ENCODE measurements at regions not wholly inside any gene's neighbourhood (a gene's known extent, or its start where the extent isn't known, plus 50 kb on each side); places are given as distances from the start of the nearest gene placed in this dataset.

- TF ChIP-seq POLR2A (IDR thresholded peaks at IDR 0.05; ENCODE audit: low read depth, low read length) (no peak), CTCF (IDR thresholded peaks at IDR 0.05; ENCODE audit: extremely low read depth in 1 of 2, insufficient read depth in 1 of 2, low read depth in 1 of 2, low read length in 2 of 2) (no peak), EZH2 (IDR thresholded peaks at IDR 0.05; ENCODE audit: borderline replicate concordance, low read depth, low read length, severe bottlenecking) (no peak), JUN (IDR thresholded peaks at IDR 0.05; ENCODE audit: borderline replicate concordance, insufficient read depth, insufficient read length, low read depth) (no peak), POLR2AphosphoS5 (IDR thresholded peaks at IDR 0.05; ENCODE audit: insufficient read depth, low read depth, low read length) (no peak), MAX (IDR thresholded peaks at IDR 0.05; ENCODE audit: insufficient read depth, insufficient read length) (no peak), GATA2 (IDR thresholded peaks at IDR 0.05; ENCODE audit: insufficient read depth, insufficient read length, low read depth, low read length) (no peak)
These were observed 56.1 kb downstream of the PLXNA1 start for GRCh38 chr3:127038923-127039581.
